Upper lobe of right lung (tissue), 1 donor: ENCODE measurements at regions not wholly inside any gene's neighbourhood (a gene's known extent, or its start where the extent isn't known, plus 50 kb on each side); places are given as distances from the start of the nearest gene placed in this dataset.

ENCODE experiments used
- ATAC-seq: fragments of 200-7000 bp; cut with Tn5 transposase; one replicate; pipeline ENCODE4 v1.9.1; 2020; ENCODE audit warnings: mild to moderate bottlenecking, moderate library complexity
- DNase-seq: peaks from one replicate; pipeline ENCODE4 v3.0.0-alpha.2; 2020
- H3K27ac ChIP-seq: fragments of 200-600 bp; one replicate; pipeline ENCODE4 v1.8.0; 2022
- H3K27me3 ChIP-seq: fragments of 200-600 bp; one replicate; pipeline ENCODE4 v1.8.0; 2022; ENCODE audit warnings: mild to moderate bottlenecking
- H3K36me3 ChIP-seq: fragments of 200-600 bp; one replicate; pipeline ENCODE4 v1.8.0; 2022
- H3K4me1 ChIP-seq: fragments of 200-600 bp; one replicate; pipeline ENCODE4 v1.8.0; 2022
- H3K4me3 ChIP-seq: fragments of 200-600 bp; one replicate; pipeline ENCODE4 v1.8.0; 2022; ENCODE audit warnings: mild to moderate bottlenecking
- H3K9me3 ChIP-seq: fragments of 200-600 bp; one replicate; pipeline ENCODE4 v1.8.0; 2022
- CTCF ChIP-seq: fragments of 200-600 bp; IDR thresholded peaks from one replicate; pipeline ENCODE4 v1.8.0; 2022; ENCODE audit warnings: antibody characterized with exemption
- intact Hi-C: fragments of 100-400 bp; cut with DNase I; formaldehyde crosslinking; loops from one replicate; pipeline ENCODE4 v1.11.0; 2022
- donor health status: DM: no; HTN: yes; CAD: no; lungs with severe emphysema.

- Histone ChIP-seq H3K4me1 (no peaks in the 10 kb centered on the region), H3K4me3 (no peak overlapping the region), H3K27ac (no peak overlapping the region), H3K36me3 (no peaks in the 10 kb centered on the region), H3K9me3 (no peaks in the 10 kb centered on the region), H3K27me3 (no peaks in the 10 kb centered on the region)
- no peak for TF ChIP-seq CTCF
- intact Hi-C loops = no loop called here
- ATAC-seq = no peak
- no peak for DNase-seq
Observed at GRCh38 chr12:90004319-90005074, 295.9 kb upstream of the ATP2B1 start.

GRCh38 chr12:90003688-90004087, 295.1 kb upstream of the ATP2B1 start:
- ATAC-seq (no peak), DNase-seq (no peak)
- no peaks in the 10 kb centered on the region for H3K4me1 ChIP-seq
- H3K9me3 ChIP-seq = no peaks in the 10 kb centered on the region
- no peak overlapping the region for H3K4me3 ChIP-seq
- H3K36me3 ChIP-seq = no peaks in the 10 kb centered on the region
- no peak overlapping the region for H3K27ac ChIP-seq
- H3K27me3 ChIP-seq = no peaks in the 10 kb centered on the region
- intact Hi-C loops = no loop called here
- TF ChIP-seq CTCF = no peak

GRCh38 chr12:90000721-90001120, 292.1 kb upstream of the ATP2B1 start:
- DNase-seq (no peak), ATAC-seq (no peak)
- Histone ChIP-seq H3K36me3 (no peaks in the 10 kb centered on the region), H3K27ac (no peak overlapping the region), H3K4me1 (no peaks in the 10 kb centered on the region), H3K4me3 (no peak overlapping the region), H3K9me3 (no peaks in the 10 kb centered on the region), H3K27me3 (no peaks in the 10 kb centered on the region)
- intact Hi-C loops = no loop called here
- no peak for TF ChIP-seq CTCF

- DNase-seq = no peak
Observed at GRCh38 chr12:89999699-90000505, 291.3 kb upstream of the ATP2B1 start.

GRCh38 chr12:89995870-89996269, 287.2 kb upstream of the ATP2B1 start:
- intact Hi-C loops = no loop called here
- no peaks in the 10 kb centered on the region for H3K27me3 ChIP-seq
- no peaks in the 10 kb centered on the region for H3K9me3 ChIP-seq
- DNase-seq (no peak), ATAC-seq (no peak)
- H3K4me1 ChIP-seq = no peaks in the 10 kb centered on the region
- H3K27ac ChIP-seq = no peak overlapping the region
- H3K4me3 ChIP-seq = no peak overlapping the region
- H3K36me3 ChIP-seq = no peaks in the 10 kb centered on the region
- TF ChIP-seq CTCF = no peak

More at GRCh38 chr12:89999699-90000505, 291.3 kb upstream of the ATP2B1 start:
- intact Hi-C loops = no loop called here
- TF ChIP-seq CTCF = no peak
- H3K4me3 ChIP-seq = no peak overlapping the region
- H3K9me3 ChIP-seq = no peaks in the 10 kb centered on the region
- no peaks in the 10 kb centered on the region for H3K27me3 ChIP-seq
- no peaks in the 10 kb centered on the region for H3K36me3 ChIP-seq
- no peak overlapping the region for H3K27ac ChIP-seq
- ATAC-seq = no peak
- no peaks in the 10 kb centered on the region for H3K4me1 ChIP-seq
